Spleen (tissue), 11 donors: ENCODE measurements at regions not wholly inside any gene's neighbourhood (a gene's known extent, or its start where the extent isn't known, plus 50 kb on each side); places are given as distances from the start of the nearest gene placed in this dataset.

Experiments used
- DNase-seq: peaks from one replicate; pipeline ENCODE4 v3.0.0-alpha.2; 2020
- H3K27ac ChIP-seq, 8 donors: fragments of 200-600 bp; sonication (generic) in 7 of 8; 1 replicate in 4 of 8; 2 replicates in 4 of 8; pipeline versions ENCODE4 v1.5.0 to v1.8.0; 2016 to 2021; ENCODE audit warnings: inconsistent platforms in 4 of 8, mild to moderate bottlenecking in 4 of 8, moderate library complexity in 1 of 8
- H3K27me3 ChIP-seq, 7 donors: fragments of 200-600 bp; sonication (generic) in 6 of 7; replicated peaks in 1 of 7; 1 replicate in 4 of 7; 2 replicates in 3 of 7; pipeline versions ENCODE4 v1.5.0 to v1.8.0; 2016 to 2021; ENCODE audit warnings: inconsistent platforms in 3 of 7, mild to moderate bottlenecking in 1 of 7
- H3K36me3 ChIP-seq, 6 donors: fragments of 200-600 bp; sonication (generic) in 5 of 6; 1 replicate in 4 of 6; 2 replicates in 2 of 6; pipeline versions ENCODE4 v1.5.0 to v1.8.0; 2016 to 2021; ENCODE audit warnings: inconsistent platforms in 2 of 6
- H3K4me1 ChIP-seq, 6 donors: fragments of 200-600 bp; sonication (generic) in 5 of 6; 1 replicate in 3 of 6; 2 replicates in 3 of 6; pipeline versions ENCODE4 v1.5.0 to v1.8.0; 2016 to 2021; ENCODE audit warnings: inconsistent platforms in 3 of 6
- H3K4me3 ChIP-seq, 8 donors: fragments of 200-600 bp; sonication (generic) in 7 of 8; 1 replicate in 4 of 8; 2 replicates in 4 of 8; pipeline versions ENCODE4 v1.5.0 to v1.8.0; 2016 to 2021; ENCODE audit warnings: inconsistent platforms in 4 of 8, mild to moderate bottlenecking in 4 of 8, moderate library complexity in 2 of 8
- H3K9me3 ChIP-seq, 8 donors: fragments of 200-600 bp; sonication (generic) in 7 of 8; 1 replicate in 4 of 8; 2 replicates in 4 of 8; pipeline versions ENCODE4 v1.5.0 to v1.8.0; 2016 to 2021; ENCODE audit warnings: inconsistent platforms in 4 of 8
- CTCF ChIP-seq, 11 experiments: fragments of 200-600 bp in 7 of 11; fragments of 450-650 bp in 4 of 11; sonication (generic) in 4 of 11; IDR thresholded peaks in 8 of 11; conservative IDR thresholded peaks in 3 of 11; 1 replicate in 7 of 11; 2 replicates in 4 of 11; pipeline versions ENCODE4 v1.4.0 to v1.8.0; 2016 to 2021; ENCODE audit warnings: antibody characterized with exemption in 11 of 11, inconsistent platforms in 4 of 11, mild to moderate bottlenecking in 1 of 11
- POLR2A ChIP-seq, 3 donors: fragments of 450-650 bp; IDR thresholded peaks; one replicate each; pipeline ENCODE4 v1.5.1; 2017; ENCODE audit warnings: antibody characterized with exemption in 3 of 3, mild to moderate bottlenecking in 1 of 3
- POLR2AphosphoS5 ChIP-seq, 3 donors: sonication (generic); formaldehyde crosslinking; IDR thresholded peaks; one replicate each; pipeline ENCODE4 v1.5.1; 2017; ENCODE audit warnings: antibody characterized with exemption in 3 of 3
- WGBS, 5 donors: extraction: QIAGEN DNeasy Blood & Tissue Kit in 3 of 5; methylation state at CpG; one replicate each; pipeline versions ENCODE4 v1.1.5 to v1.1.7; 2013 to 2018; 5-methylcytosine and 5-hydroxymethylcytosine counted together
- intact Hi-C: fragments of 100-400 bp; cut with DNase I; formaldehyde crosslinking; loops from one replicate; pipeline ENCODE4 v1.15.0; 2023; ENCODE audit warnings: low total_unique reads
- donor health status: healthy with polysubstance abuse.
- donor health status: DM: no; HTN: no; CAD: no; lungs with moderate emphysema.
- donor health status: DM: no; HTN: no; CAD: no.
- donor health status: Bipolar disorder and iron deficiency.
- donor health status: healthy.
- donor health status: DM: no; HTN: no; CAD: no.
- donor health status: DM: yes; HTN: yes; CAD: no.

- no peak overlapping the region for H3K27ac ChIP-seq
- TF ChIP-seq CTCF (IDR thresholded peaks at IDR 0.05 in 8 of 11, conservative IDR thresholded peaks at IDR 0.05 in 3 of 11) (no peak), POLR2AphosphoS5 (IDR thresholded peaks at IDR 0.05) (no peak), POLR2A (IDR thresholded peaks at IDR 0.05) (no peak)
- peaks cover 0 to 21% (median 10%) of the 10 kb centered on the region in 6 donors for H3K4me1 ChIP-seq
- no peaks in the 10 kb centered on the region for H3K36me3 ChIP-seq
- DNase-seq = no peak
- H3K4me3 ChIP-seq = no peak overlapping the region
- no peaks in the 10 kb centered on the region for H3K9me3 ChIP-seq
- intact Hi-C loops = no loop called here
- no peaks in the 10 kb centered on the region for H3K27me3 ChIP-seq
These were observed 75.2 kb upstream of the CPEB4 start for GRCh38 chr5:173812811-173813550.

- H3K4me3 ChIP-seq = no peak overlapping the region
- peaks cover 0 to 4% (median under 1%) of the 10 kb centered on the region in 8 donors for H3K9me3 ChIP-seq
- no peaks in the 10 kb centered on the region for H3K36me3 ChIP-seq
- intact Hi-C loops = no loop called here
- no peaks in the 10 kb centered on the region for H3K27me3 ChIP-seq
- peaks cover 0 to 11% (median 4%) of the 10 kb centered on the region in 6 donors for H3K4me1 ChIP-seq
- DNase-seq = no peak
- TF ChIP-seq CTCF (IDR thresholded peaks at IDR 0.05 in 8 of 11, conservative IDR thresholded peaks at IDR 0.05 in 3 of 11) = no peak
- no peak for TF ChIP-seq POLR2A (IDR thresholded peaks at IDR 0.05)
- TF ChIP-seq POLR2AphosphoS5 (IDR thresholded peaks at IDR 0.05) = no peak
- no peak overlapping the region for H3K27ac ChIP-seq
These were observed 74.1 kb upstream of the CPEB4 start for GRCh38 chr5:173814053-173814452.

DNA sequence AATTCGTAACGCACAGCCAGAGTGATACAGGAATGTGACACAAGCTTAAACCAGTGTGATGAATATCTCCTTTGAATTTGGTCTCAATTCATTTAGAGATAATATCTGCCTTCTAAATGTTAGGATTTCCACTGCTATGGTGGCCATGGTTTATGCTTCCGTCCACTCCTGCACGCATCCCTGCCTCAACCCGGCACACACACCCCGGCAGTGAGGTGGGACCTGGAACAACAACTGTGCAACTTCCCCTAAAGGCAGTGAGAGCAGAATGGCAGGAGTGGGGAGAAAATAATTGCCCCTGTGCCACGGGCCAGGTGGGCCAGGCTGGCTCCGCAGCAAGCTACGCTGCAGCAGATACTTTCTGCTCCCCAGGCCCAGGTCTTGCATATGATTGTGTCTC, 72.6 kb upstream of the CPEB4 start:
- DNase-seq = no peak
- Histone ChIP-seq H3K4me3 (no peak overlapping the region), H3K9me3 (peaks cover 0 to 14% (median 8%) of the 10 kb centered on the region in 8 donors), H3K36me3 (no peaks in the 10 kb centered on the region), H3K27me3 (no peaks in the 10 kb centered on the region), H3K27ac (no peak overlapping the region), H3K4me1 (peaks cover 0 to 11% (median 3%) of the 10 kb centered on the region in 6 donors)
- intact Hi-C loops = no loop called here
- TF ChIP-seq CTCF (IDR thresholded peaks at IDR 0.05 in 8 of 11, conservative IDR thresholded peaks at IDR 0.05 in 3 of 11) = no peak
- 79 to 98% (median 86%) methylated on average over 9 of the region's 9 CpGs for WGBS, 5 donors

GRCh38 chr5:173816728-173817127, 71.4 kb upstream of the CPEB4 start:
- Histone ChIP-seq H3K9me3 (peaks cover 0 to 14% (median 8%) of the 10 kb centered on the region in 8 donors), H3K4me3 (no peak overlapping the region), H3K27me3 (no peaks in the 10 kb centered on the region), H3K4me1 (peaks cover 0 to 19% (median 12%) of the 10 kb centered on the region in 6 donors), H3K36me3 (no peaks in the 10 kb centered on the region), H3K27ac (no peak overlapping the region)
- WGBS, 5 donors = 79 to 91% (median 87%) methylated on average over 5 of the region's 5 CpGs
- intact Hi-C loops = no loop called here
- TF ChIP-seq CTCF (IDR thresholded peaks at IDR 0.05 in 8 of 11, conservative IDR thresholded peaks at IDR 0.05 in 3 of 11) (no peak), POLR2A (IDR thresholded peaks at IDR 0.05) (no peak), POLR2AphosphoS5 (IDR thresholded peaks at IDR 0.05) (no peak)
- no peak for DNase-seq
